ENCODE measurements at regions not wholly inside any gene's neighbourhood (a gene's known extent, or its start where the extent isn't known, plus 50 kb on each side); places are given as distances from the start of the nearest gene placed in this dataset.

DNA sequence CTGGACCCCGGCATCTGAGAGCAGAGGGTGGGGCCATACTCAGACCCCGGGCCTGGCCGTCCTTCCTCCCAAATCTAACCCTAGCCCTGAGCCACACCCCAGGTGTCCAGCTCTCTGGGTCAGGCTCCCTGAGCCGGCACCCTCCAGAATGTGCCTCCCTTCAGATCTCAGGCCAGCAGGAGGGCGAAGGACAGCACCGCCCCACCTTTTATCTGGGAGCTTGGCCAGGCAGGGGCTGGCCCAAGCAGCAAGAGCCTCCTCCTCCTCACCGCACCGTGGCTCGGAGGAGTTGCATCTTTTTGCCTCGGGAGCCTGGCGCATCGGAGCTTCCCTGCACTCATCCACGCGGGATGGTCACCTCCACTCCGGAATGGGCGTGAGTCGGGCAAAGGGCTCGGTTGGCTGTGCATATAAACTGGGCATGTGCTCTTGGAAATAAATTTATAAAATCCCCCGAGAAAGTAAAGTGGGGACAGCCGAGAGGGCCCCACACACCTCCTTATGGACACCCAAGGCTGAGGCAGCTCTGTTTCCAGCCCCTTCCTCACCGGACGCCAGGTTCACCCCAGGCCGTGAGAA is 69.1 kb upstream of the CTDP1 start:
- H3K9me3 Mint-ChIP-seq: peaks cover 0 to 3% (median 0%) of the 10 kb centered on the region in 7 donors
- DNase-seq: no peak
- no peak overlapping the region for H3K4me3 Mint-ChIP-seq
- no peaks in the 10 kb centered on the region for H3K4me1 ChIP-seq (ENCODE audit: control insufficient read depth in 1 of 2, insufficient read depth in 2 of 2, low read length in 2 of 2)
- peaks cover 4 to 5% (median 5%) of the 10 kb centered on the region in 3 donors for H3K27me3 Mint-ChIP-seq (ENCODE audit: low read depth in 3 of 3)
- intact Hi-C loops (cut with micrococcal nuclease): no loop called here
- peaks cover 0 to 3% of the 10 kb centered on the region in 2 donors for H3K27me3 ChIP-seq (ENCODE audit: control insufficient read depth in 2 of 2, insufficient read depth in 2 of 2, low read length in 2 of 2)
- H3K27ac ChIP-seq (ENCODE audit: low read depth in 1 of 2, low read length in 2 of 2): no peak overlapping the region
- no peak overlapping the region for H3K4me2 ChIP-seq (replicated peaks; ENCODE audit: extremely low read depth, low read length, poor library complexity, severe bottlenecking)
- no peaks in the 10 kb centered on the region for H3K4me1 Mint-ChIP-seq
- H3K4me3 ChIP-seq (replicated peaks in 1 of 3; ENCODE audit: low read depth in 2 of 3, low read length in 3 of 3): no peak overlapping the region
- no peaks in the 10 kb centered on the region for H4K20me1 ChIP-seq (ENCODE audit: insufficient read depth, low read length)
- no peak overlapping the region for H3K27ac Mint-ChIP-seq
- H2AFZ ChIP-seq (ENCODE audit: insufficient read depth, low read depth, low read length, poor library complexity, severe bottlenecking): no peak overlapping the region
- no peaks in the 10 kb centered on the region for H3K36me3 ChIP-seq (replicated peaks in 1 of 2; ENCODE audit: control insufficient read depth in 1 of 2, insufficient read depth in 2 of 2, low read length in 2 of 2)
- TF ChIP-seq, protein P1, sequence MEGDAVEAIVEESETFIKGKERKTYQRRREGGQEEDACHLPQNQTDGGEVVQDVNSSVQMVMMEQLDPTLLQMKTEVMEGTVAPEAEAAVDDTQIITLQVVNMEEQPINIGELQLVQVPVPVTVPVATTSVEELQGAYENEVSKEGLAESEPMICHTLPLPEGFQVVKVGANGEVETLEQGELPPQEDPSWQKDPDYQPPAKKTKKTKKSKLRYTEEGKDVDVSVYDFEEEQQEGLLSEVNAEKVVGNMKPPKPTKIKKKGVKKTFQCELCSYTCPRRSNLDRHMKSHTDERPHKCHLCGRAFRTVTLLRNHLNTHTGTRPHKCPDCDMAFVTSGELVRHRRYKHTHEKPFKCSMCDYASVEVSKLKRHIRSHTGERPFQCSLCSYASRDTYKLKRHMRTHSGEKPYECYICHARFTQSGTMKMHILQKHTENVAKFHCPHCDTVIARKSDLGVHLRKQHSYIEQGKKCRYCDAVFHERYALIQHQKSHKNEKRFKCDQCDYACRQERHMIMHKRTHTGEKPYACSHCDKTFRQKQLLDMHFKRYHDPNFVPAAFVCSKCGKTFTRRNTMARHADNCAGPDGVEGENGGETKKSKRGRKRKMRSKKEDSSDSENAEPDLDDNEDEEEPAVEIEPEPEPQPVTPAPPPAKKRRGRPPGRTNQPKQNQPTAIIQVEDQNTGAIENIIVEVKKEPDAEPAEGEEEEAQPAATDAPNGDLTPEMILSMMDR (IDR thresholded peaks at IDR 0.05): no peak
- H3K36me3 Mint-ChIP-seq: no peaks in the 10 kb centered on the region
- no peaks in the 10 kb centered on the region for H3K79me2 ChIP-seq (ENCODE audit: insufficient read depth, low read length)
- no peak overlapping the region for H3K9ac ChIP-seq (ENCODE audit: insufficient read depth, low read length, poor library complexity, severe bottlenecking)
- WGBS (ENCODE audit: insufficient coverage): 83% methylated on average over 19 of the region's 23 CpGs
- H3K9me3 ChIP-seq (replicated peaks in 1 of 2; ENCODE audit: control insufficient read depth in 1 of 2, insufficient read depth in 1 of 2, low read length in 2 of 2): no peaks in the 10 kb centered on the region

DNA sequence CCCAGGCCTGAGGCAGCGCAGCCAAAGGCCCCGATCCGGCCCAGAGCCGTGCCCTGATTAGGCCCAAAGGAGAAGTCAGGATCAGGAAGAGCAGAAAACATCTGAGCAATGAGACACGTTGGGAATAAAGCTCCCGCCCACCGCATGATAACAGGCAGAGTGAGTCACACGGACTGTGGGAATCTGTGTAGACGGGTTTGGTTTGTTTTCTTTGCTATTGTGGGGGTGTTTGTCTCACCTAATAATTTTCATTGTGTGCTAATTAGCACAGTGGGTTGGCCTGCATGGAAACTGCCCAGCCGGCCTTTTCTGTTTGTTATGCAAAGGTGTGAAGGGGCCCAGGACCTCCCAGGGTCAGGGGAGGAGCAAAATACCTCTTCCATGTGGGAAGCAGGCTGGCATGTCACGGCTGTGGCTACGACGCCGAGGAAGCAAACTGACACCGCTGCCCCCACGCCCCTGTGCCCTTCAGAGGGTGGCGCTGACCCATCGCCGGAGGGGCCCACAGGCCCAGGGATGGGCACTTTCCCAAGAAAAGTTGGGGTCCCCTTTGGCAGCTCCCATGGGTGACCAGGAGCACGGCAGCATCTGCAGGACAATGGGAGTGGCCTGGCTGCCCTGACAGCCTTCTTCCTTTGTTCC is 68.4 kb upstream of the CTDP1 start:
- H3K79me2 ChIP-seq (ENCODE audit: insufficient read depth, low read length): no peaks in the 10 kb centered on the region
- no peak overlapping the region for H2AFZ ChIP-seq (ENCODE audit: insufficient read depth, low read depth, low read length, poor library complexity, severe bottlenecking)
- H3K4me2 ChIP-seq (replicated peaks; ENCODE audit: extremely low read depth, low read length, poor library complexity, severe bottlenecking): no peak overlapping the region
- Mint-ChIP-seq H3K4me1 (no peaks in the 10 kb centered on the region), H3K4me3 (no peak overlapping the region), H3K36me3 (no peaks in the 10 kb centered on the region), H3K27ac (no peak overlapping the region), H3K9me3 (peaks cover 0 to 3% (median 0%) of the 10 kb centered on the region in 7 donors), H3K27me3 (ENCODE audit: low read depth in 3 of 3) (peaks cover 5 to 7% (median 7%) of the 10 kb centered on the region in 3 donors)
- WGBS (ENCODE audit: insufficient coverage): 96% methylated on average over 15 of the region's 20 CpGs
- H3K9ac ChIP-seq (ENCODE audit: insufficient read depth, low read length, poor library complexity, severe bottlenecking): no peak overlapping the region
- no peaks in the 10 kb centered on the region for H3K4me1 ChIP-seq (ENCODE audit: control insufficient read depth in 1 of 2, insufficient read depth in 2 of 2, low read length in 2 of 2)
- H3K9me3 ChIP-seq (replicated peaks in 1 of 2; ENCODE audit: control insufficient read depth in 1 of 2, insufficient read depth in 1 of 2, low read length in 2 of 2): no peaks in the 10 kb centered on the region
- no peak overlapping the region for H3K4me3 ChIP-seq (replicated peaks in 1 of 3; ENCODE audit: low read depth in 2 of 3, low read length in 3 of 3)
- intact Hi-C loops (cut with micrococcal nuclease): no loop called here
- peaks cover 0 to 6% of the 10 kb centered on the region in 2 donors for H3K27me3 ChIP-seq (ENCODE audit: control insufficient read depth in 2 of 2, insufficient read depth in 2 of 2, low read length in 2 of 2)
- no peaks in the 10 kb centered on the region for H4K20me1 ChIP-seq (ENCODE audit: insufficient read depth, low read length)
- H3K36me3 ChIP-seq (replicated peaks in 1 of 2; ENCODE audit: control insufficient read depth in 1 of 2, insufficient read depth in 2 of 2, low read length in 2 of 2): no peaks in the 10 kb centered on the region
- TF ChIP-seq, protein P1 (IDR thresholded peaks at IDR 0.05): no peak
- no peak for DNase-seq
- H3K27ac ChIP-seq (ENCODE audit: low read depth in 1 of 2, low read length in 2 of 2): no peak overlapping the region

Data from CD14-positive monocyte (primary cell).